ENCODE measurements at regions not wholly inside any gene's neighbourhood (a gene's known extent, or its start where the extent isn't known, plus 50 kb on each side); places are given as distances from the start of the nearest gene placed in this dataset.

GRCh38 chr10:64010711-64011110, 489.5 kb downstream of the REEP3 start:
- no peak for TF ChIP-seq CTCF (IDR thresholded peaks at IDR 0.05)
- no peak for TF ChIP-seq EZH2 (IDR thresholded peaks at IDR 0.05; ENCODE audit: borderline replicate concordance, insufficient read depth, low read depth, low read length, poor library complexity, severe bottlenecking)

All from B cell (primary cell).